B cell (primary cell): ENCODE measurements at regions not wholly inside any gene's neighbourhood (a gene's known extent, or its start where the extent isn't known, plus 50 kb on each side); places are given as distances from the start of the nearest gene placed in this dataset.

Experiments used
- EZH2 ChIP-seq: IDR thresholded peaks from 2 replicates; pipeline ENCODE4 v1.6.1; 2012; ENCODE audit warnings: borderline replicate concordance, low read depth, mild to moderate bottlenecking, moderate library complexity, low read length; ENCODE audit not compliant: insufficient read depth, poor library complexity, severe bottlenecking
- TF ChIP-seq, protein P1 (sequence below): fragments of 200-600 bp; IDR thresholded peaks from one replicate; pipeline ENCODE4 v1.8.0; 2022; ENCODE audit warnings: antibody characterized with exemption, mild to moderate bottlenecking

DNA sequence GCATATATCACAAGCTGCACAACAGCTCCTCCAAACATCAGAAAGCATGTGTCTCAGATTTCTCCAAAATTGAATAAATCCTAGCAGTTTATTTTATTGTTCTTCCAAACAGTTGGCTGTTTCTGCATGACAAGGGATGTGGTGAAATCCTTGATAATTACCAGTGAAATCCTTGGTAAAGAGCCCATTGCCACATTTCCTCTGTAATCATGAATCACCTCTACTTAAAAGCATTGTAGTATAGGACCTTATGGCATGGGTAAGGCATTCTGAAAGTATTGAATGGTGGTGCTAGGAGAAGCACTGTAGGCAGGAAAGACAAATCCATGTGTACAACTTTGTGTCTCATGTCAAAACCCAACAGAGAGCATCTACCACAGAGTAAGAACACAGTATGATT is 135.8 kb upstream of the NDST3 start:
- TF ChIP-seq, protein P1, sequence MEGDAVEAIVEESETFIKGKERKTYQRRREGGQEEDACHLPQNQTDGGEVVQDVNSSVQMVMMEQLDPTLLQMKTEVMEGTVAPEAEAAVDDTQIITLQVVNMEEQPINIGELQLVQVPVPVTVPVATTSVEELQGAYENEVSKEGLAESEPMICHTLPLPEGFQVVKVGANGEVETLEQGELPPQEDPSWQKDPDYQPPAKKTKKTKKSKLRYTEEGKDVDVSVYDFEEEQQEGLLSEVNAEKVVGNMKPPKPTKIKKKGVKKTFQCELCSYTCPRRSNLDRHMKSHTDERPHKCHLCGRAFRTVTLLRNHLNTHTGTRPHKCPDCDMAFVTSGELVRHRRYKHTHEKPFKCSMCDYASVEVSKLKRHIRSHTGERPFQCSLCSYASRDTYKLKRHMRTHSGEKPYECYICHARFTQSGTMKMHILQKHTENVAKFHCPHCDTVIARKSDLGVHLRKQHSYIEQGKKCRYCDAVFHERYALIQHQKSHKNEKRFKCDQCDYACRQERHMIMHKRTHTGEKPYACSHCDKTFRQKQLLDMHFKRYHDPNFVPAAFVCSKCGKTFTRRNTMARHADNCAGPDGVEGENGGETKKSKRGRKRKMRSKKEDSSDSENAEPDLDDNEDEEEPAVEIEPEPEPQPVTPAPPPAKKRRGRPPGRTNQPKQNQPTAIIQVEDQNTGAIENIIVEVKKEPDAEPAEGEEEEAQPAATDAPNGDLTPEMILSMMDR: no peak
- no peak for TF ChIP-seq EZH2
